ENCODE measurements at regions not wholly inside any gene's neighbourhood (a gene's known extent, or its start where the extent isn't known, plus 50 kb on each side); places are given as distances from the start of the nearest gene placed in this dataset.

- TF ChIP-seq CTCF (IDR thresholded peaks at IDR 0.05; ENCODE audit: low read depth, low read length, missing input control) = no peak
- TF ChIP-seq RAD21 (IDR thresholded peaks at IDR 0.05) = no peak
- no peak for TF ChIP-seq GABPA (IDR thresholded peaks at IDR 0.05 in 1 of 2, conservative IDR thresholded peaks at IDR 0.05 in 1 of 2)
- no peak for TF ChIP-seq HNF4G (IDR thresholded peaks at IDR 0.05)
- TF ChIP-seq FOXA2 (IDR thresholded peaks at IDR 0.05) = no peak
- TF ChIP-seq YY1 (IDR thresholded peaks at IDR 0.05) = no peak
- no peak for TF ChIP-seq MAX (IDR thresholded peaks at IDR 0.05)
- no peak for TF ChIP-seq ATF3 (IDR thresholded peaks at IDR 0.05)
- no peak for TF ChIP-seq JUND (IDR thresholded peaks at IDR 0.05)
- no peak for TF ChIP-seq SP1 (IDR thresholded peaks at IDR 0.05)
Observed at GRCh38 chr3:7879572-7879971, 622.1 kb upstream of the LMCD1 start.
